Activated T-cell treated with anti-CD3 and anti-CD28 coated beads, Interleukin-2, amount 50 U/mL, for 72 hours (primary cell): ENCODE measurements at regions not wholly inside any gene's neighbourhood (a gene's known extent, or its start where the extent isn't known, plus 50 kb on each side); places are given as distances from the start of the nearest gene placed in this dataset.

Source experiments
- ATAC-seq, 2 donors: fragments of 150-1000 bp; cut with Tn5 transposase; replicated peaks in 1 of 2; 2 replicates each; pipeline ENCODE4 v1.10.0; 2021; ENCODE audit warnings: moderate library complexity in 2 of 2, mild to moderate bottlenecking in 1 of 2
- DNase-seq, 2 donors: peaks; one replicate each; pipeline ENCODE4 v3.0.0; 2021 to 2022; ENCODE audit warnings: mixed read lengths in 1 of 2
- H3K27ac Mint-ChIP-seq: one replicate; pipeline ENCODE4 v1.8.0; 2022; ENCODE audit warnings: mild to moderate bottlenecking, moderate library complexity, mixed read lengths
- H3K27me3 Mint-ChIP-seq: one replicate; pipeline ENCODE4 v1.8.0; 2022; ENCODE audit warnings: low read depth, mixed read lengths
- H3K36me3 Mint-ChIP-seq, 2 donors: one replicate each; pipeline ENCODE4 v1.8.0; 2022; ENCODE audit warnings: mixed read lengths in 2 of 2, mild to moderate bottlenecking in 1 of 2; ENCODE audit not compliant: insufficient read depth in 2 of 2
- H3K4me1 Mint-ChIP-seq: one replicate; pipeline ENCODE4 v1.8.0; 2022; ENCODE audit warnings: low read depth, mixed read lengths
- H3K4me3 Mint-ChIP-seq, 2 donors: one replicate each; pipeline ENCODE4 v1.8.0; 2022; ENCODE audit warnings: mild to moderate bottlenecking in 2 of 2, mixed read lengths in 2 of 2, moderate library complexity in 2 of 2
- H3K9me3 Mint-ChIP-seq, 2 donors: one replicate each; pipeline ENCODE4 v1.8.0; 2022; ENCODE audit warnings: mixed read lengths in 2 of 2

GRCh38 chr19:28943651-28944050 lies 269.3 kb downstream of the UQCRFS1 start:
- ATAC-seq, result no peak
- Mint-ChIP-seq H3K27me3 (no peaks in the 10 kb centered on the region), H3K27ac (no peak overlapping the region), H3K36me3 (no peaks in the 10 kb centered on the region), H3K4me3 (no peak overlapping the region), H3K4me1 (no peaks in the 10 kb centered on the region), H3K9me3 (peaks cover 0 to 1% of the 10 kb centered on the region in 2 donors)
- no peak for DNase-seq

DNA sequence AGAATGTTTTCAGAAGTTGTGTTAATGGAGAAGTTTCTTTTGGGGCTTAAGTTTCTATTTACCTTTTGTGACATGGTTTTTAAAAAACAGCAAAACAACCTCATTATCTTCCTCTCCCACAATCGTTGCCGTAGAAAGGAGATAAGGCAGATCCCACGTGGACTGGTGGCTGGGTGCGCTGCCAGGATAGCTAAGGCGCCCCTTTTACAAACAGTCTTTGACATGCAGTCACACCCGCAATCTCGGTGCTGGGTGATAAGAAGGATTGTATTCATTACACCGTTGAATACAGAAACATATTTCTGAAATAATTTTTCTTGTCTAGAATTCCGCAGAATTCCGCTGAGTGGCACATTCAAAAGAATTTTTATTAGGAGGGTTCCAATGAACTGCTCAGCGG lies 271.1 kb downstream of the UQCRFS1 start:
- ATAC-seq (no peak), DNase-seq (no peak)
- no peaks in the 10 kb centered on the region for H3K4me1 Mint-ChIP-seq
- no peak overlapping the region for H3K4me3 Mint-ChIP-seq
- peaks cover 1 to 2% of the 10 kb centered on the region in 2 donors for H3K9me3 Mint-ChIP-seq
- no peaks in the 10 kb centered on the region for H3K36me3 Mint-ChIP-seq
- H3K27ac Mint-ChIP-seq, result no peak overlapping the region
- H3K27me3 Mint-ChIP-seq, result no peaks in the 10 kb centered on the region

GRCh38 chr19:28940751-28941500 lies 272.0 kb downstream of the UQCRFS1 start:
- no peak for ATAC-seq
- no peaks in the 10 kb centered on the region for H3K36me3 Mint-ChIP-seq
- H3K27me3 Mint-ChIP-seq, result no peaks in the 10 kb centered on the region
- H3K27ac Mint-ChIP-seq, result no peak overlapping the region
- peaks cover 1 to 2% of the 10 kb centered on the region in 2 donors for H3K9me3 Mint-ChIP-seq
- no peaks in the 10 kb centered on the region for H3K4me1 Mint-ChIP-seq
- DNase-seq, result no peak
- no peak overlapping the region for H3K4me3 Mint-ChIP-seq

DNA sequence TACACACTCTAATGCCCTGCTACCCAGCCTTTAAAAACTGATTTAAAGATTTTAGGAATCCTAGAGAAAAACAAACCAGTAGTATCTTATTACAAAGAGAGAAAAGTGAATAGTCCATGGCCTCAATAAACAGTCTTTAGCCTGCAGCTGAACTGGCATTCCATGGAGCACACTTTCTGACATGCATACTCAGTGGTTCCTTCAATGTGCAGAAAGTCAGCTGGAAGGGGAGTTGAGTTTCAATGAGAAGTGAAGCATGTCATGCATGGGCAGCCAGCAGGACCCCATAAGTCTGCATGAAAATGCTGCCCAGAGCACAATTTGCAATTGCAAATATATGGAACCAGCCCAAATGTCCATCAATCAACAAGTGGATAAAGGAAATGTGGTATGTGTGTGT lies 273.7 kb downstream of the UQCRFS1 start:
- H3K4me3 Mint-ChIP-seq, result no peak overlapping the region
- H3K27me3 Mint-ChIP-seq, result no peaks in the 10 kb centered on the region
- no peaks in the 10 kb centered on the region for H3K36me3 Mint-ChIP-seq
- no peak for ATAC-seq
- peaks cover 4% of the 10 kb centered on the region in 2 donors for H3K9me3 Mint-ChIP-seq
- H3K27ac Mint-ChIP-seq, result no peak overlapping the region
- no peak for DNase-seq
- H3K4me1 Mint-ChIP-seq, result no peaks in the 10 kb centered on the region

DNA sequence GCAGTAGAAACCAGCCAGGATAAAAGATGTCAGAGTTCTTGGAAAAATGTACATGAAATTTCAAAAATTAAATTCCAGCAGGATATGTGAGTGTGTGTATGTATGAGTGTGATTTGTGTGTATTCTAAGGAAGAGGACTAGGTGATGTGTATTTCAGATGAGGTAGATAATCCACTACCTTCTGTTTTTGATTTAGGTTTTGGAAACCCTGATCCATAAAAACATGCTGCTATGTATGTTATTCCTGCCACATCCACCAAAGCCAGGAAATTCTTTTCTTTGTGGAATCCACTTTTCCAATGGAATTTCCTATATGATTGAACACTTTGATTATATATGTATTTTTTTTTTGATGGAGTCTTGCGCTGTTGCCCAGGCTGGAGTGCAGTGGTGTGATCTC lies 276.9 kb downstream of the UQCRFS1 start:
- ATAC-seq (no peak), DNase-seq (no peak)
- H3K36me3 Mint-ChIP-seq, result no peaks in the 10 kb centered on the region
- peaks cover 4 to 6% of the 10 kb centered on the region in 2 donors for H3K9me3 Mint-ChIP-seq
- H3K27ac Mint-ChIP-seq, result no peak overlapping the region
- no peaks in the 10 kb centered on the region for H3K27me3 Mint-ChIP-seq
- H3K4me3 Mint-ChIP-seq, result no peak overlapping the region
- no peaks in the 10 kb centered on the region for H3K4me1 Mint-ChIP-seq

- H3K27me3 Mint-ChIP-seq, result no peaks in the 10 kb centered on the region
- peaks cover 4 to 6% of the 10 kb centered on the region in 2 donors for H3K9me3 Mint-ChIP-seq
- no peak overlapping the region for H3K27ac Mint-ChIP-seq
- no peaks in the 10 kb centered on the region for H3K36me3 Mint-ChIP-seq
- DNase-seq, result no peak
- ATAC-seq, result no peak
- H3K4me1 Mint-ChIP-seq, result no peaks in the 10 kb centered on the region
- no peak overlapping the region for H3K4me3 Mint-ChIP-seq
These were observed 278.3 kb downstream of the UQCRFS1 start for GRCh38 chr19:28934631-28935030.

GRCh38 chr19:28933039-28933438 lies 279.9 kb downstream of the UQCRFS1 start:
- H3K27me3 Mint-ChIP-seq, result no peaks in the 10 kb centered on the region
- H3K27ac Mint-ChIP-seq, result no peak overlapping the region
- peaks cover 2 to 6% of the 10 kb centered on the region in 2 donors for H3K9me3 Mint-ChIP-seq
- no peak for DNase-seq
- no peaks in the 10 kb centered on the region for H3K36me3 Mint-ChIP-seq
- H3K4me1 Mint-ChIP-seq, result no peaks in the 10 kb centered on the region
- ATAC-seq, result no peak
- no peak overlapping the region for H3K4me3 Mint-ChIP-seq

DNA sequence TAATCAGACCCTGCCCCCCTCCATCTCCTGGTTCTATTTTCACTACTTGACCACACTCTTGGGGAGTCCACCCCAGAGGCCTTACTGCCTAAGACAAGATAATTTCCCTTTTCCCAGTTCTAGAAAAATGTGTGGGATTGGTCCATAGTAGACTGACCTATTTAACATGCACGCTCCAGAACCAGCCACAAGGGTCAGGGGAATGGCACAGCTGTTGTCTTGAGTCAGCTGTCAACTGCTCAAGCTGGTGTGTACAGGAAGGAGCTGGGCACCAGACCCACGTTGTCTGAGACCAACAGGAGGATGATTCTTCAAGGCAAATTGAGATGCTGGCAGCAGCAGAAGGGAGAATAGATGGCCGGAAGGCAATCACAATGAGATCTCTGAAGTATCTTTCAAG lies 280.5 kb downstream of the UQCRFS1 start:
- no peak for ATAC-seq
- peaks cover 2 to 6% of the 10 kb centered on the region in 2 donors for H3K9me3 Mint-ChIP-seq

GRCh38 chr19:28929006-28929405 lies 283.9 kb downstream of the UQCRFS1 start:
- Mint-ChIP-seq H3K27me3 (no peaks in the 10 kb centered on the region), H3K27ac (no peak overlapping the region), H3K36me3 (no peaks in the 10 kb centered on the region), H3K4me1 (no peaks in the 10 kb centered on the region), H3K9me3 (peaks cover 0 to 3% of the 10 kb centered on the region in 2 donors), H3K4me3 (no peak overlapping the region)
- ATAC-seq (no peak), DNase-seq (no peak)

More for the DNA sequence above, 280.5 kb downstream of the UQCRFS1 start:
- Mint-ChIP-seq H3K4me1 (no peaks in the 10 kb centered on the region), H3K27ac (no peak overlapping the region), H3K27me3 (no peaks in the 10 kb centered on the region), H3K4me3 (no peak overlapping the region), H3K36me3 (no peaks in the 10 kb centered on the region)
- DNase-seq, result no peak

DNA sequence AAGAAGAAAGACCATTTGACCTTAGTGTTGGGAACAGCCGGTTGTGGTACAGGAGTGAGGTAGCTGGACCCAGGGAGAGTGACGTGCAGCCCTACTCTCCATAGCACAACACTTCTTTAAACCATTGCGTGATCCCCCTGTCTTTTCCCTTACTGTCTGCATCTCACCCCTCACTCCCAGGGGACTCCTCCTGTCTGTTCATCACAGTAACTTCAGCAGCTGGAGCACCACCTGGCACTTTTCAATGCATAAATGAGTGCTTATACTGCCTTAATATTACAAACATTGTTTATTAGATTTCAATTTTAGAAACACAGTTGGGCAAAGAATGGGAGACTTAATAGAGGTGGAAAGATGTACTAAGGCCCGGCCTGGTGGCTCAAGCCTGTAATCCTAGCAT lies 285.5 kb downstream of the UQCRFS1 start:
- Mint-ChIP-seq H3K27me3 (no peaks in the 10 kb centered on the region), H3K36me3 (no peaks in the 10 kb centered on the region), H3K4me1 (no peaks in the 10 kb centered on the region), H3K9me3 (peaks cover 0 to 3% of the 10 kb centered on the region in 2 donors), H3K4me3 (no peak overlapping the region), H3K27ac (no peak overlapping the region)
- ATAC-seq (no peak), DNase-seq (no peak)

- no peaks in the 10 kb centered on the region for H3K36me3 Mint-ChIP-seq
- no peak for ATAC-seq
- no peak overlapping the region for H3K27ac Mint-ChIP-seq
- no peak overlapping the region for H3K4me3 Mint-ChIP-seq
- no peaks in the 10 kb centered on the region for H3K4me1 Mint-ChIP-seq
- DNase-seq, result no peak
- peaks cover 8% of the 10 kb centered on the region for H3K27me3 Mint-ChIP-seq
- peaks cover 0 to 2% of the 10 kb centered on the region in 2 donors for H3K9me3 Mint-ChIP-seq
These were observed 292.5 kb downstream of the UQCRFS1 start for GRCh38 chr19:28920269-28921066.

DNA sequence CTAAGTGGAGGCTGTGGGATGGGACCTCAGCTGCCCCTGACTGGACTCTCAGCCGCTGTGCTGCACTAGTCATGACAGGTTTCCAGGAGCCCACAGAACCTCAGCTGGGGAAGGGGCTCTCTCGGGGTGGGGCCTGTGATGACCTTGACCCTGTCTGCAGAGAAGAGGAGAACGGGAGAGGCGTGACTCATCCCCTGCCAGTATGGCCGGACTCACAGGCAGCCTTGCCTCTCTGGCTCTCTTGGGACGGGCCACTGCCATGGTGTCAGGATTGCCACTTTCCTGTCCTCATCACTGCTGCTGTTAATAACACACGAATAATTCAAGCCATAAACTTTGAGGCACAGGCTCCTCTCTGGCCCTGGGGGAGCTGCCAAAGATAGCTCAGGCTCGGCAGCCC lies 295.3 kb downstream of the UQCRFS1 start:
- Mint-ChIP-seq H3K27ac (no peak overlapping the region), H3K27me3 (peaks cover 8% of the 10 kb centered on the region), H3K4me1 (no peaks in the 10 kb centered on the region), H3K36me3 (no peaks in the 10 kb centered on the region), H3K9me3 (peaks cover 0 to 2% of the 10 kb centered on the region in 2 donors), H3K4me3 (no peak overlapping the region)
- DNase-seq, result no peak
- no peak for ATAC-seq

GRCh38 chr19:28915737-28916460 lies 297.1 kb downstream of the UQCRFS1 start:
- peaks cover 0 to under 1% of the 10 kb centered on the region in 2 donors for H3K9me3 Mint-ChIP-seq
- peaks cover 3% of the 10 kb centered on the region for H3K27me3 Mint-ChIP-seq
- H3K27ac Mint-ChIP-seq, result no peak overlapping the region
- H3K4me1 Mint-ChIP-seq, result no peaks in the 10 kb centered on the region
- DNase-seq (no peak), ATAC-seq (no peak)
- H3K36me3 Mint-ChIP-seq, result no peaks in the 10 kb centered on the region
- H3K4me3 Mint-ChIP-seq, result no peak overlapping the region
